Peyer's patch (tissue), 4 donors: ENCODE measurements at regions not wholly inside any gene's neighbourhood (a gene's known extent, or its start where the extent isn't known, plus 50 kb on each side); places are given as distances from the start of the nearest gene placed in this dataset.

ENCODE experiments used
- DNase-seq, 3 donors: peaks; one replicate each; pipeline ENCODE4 v3.0.0-alpha.2; 2017 to 2019
- H3K27ac ChIP-seq, 4 donors: fragments of 200-600 bp; sonication (generic); one replicate each; pipeline ENCODE4 v1.5.1; 2016 to 2019
- H3K27me3 ChIP-seq, 2 donors: fragments of 200-600 bp; sonication (generic); one replicate each; pipeline ENCODE4 v1.5.1; 2019
- H3K36me3 ChIP-seq, 3 donors: fragments of 200-600 bp; sonication (generic); one replicate each; pipeline ENCODE4 v1.5.1; 2016 to 2019
- H3K4me1 ChIP-seq, 4 donors: fragments of 200-600 bp; sonication (generic); one replicate each; pipeline ENCODE4 v1.5.1; 2016 to 2019
- H3K4me3 ChIP-seq, 4 donors: fragments of 200-600 bp; sonication (generic); 1 replicate in 3 of 4; 2 replicates in 1 of 4; pipeline ENCODE4 v1.5.1; 2016 to 2019; ENCODE audit warnings: mild to moderate bottlenecking in 1 of 4
- H3K9me3 ChIP-seq, 4 donors: fragments of 200-600 bp; sonication (generic); one replicate each; pipeline ENCODE4 v1.5.1; 2016 to 2019; ENCODE audit warnings: mild to moderate bottlenecking in 1 of 4
- CTCF ChIP-seq, 6 experiments: fragments of 450-650 bp in 4 of 6; fragments of 200-600 bp in 2 of 6; sonication (generic) in 1 of 6; IDR thresholded peaks; one replicate each; pipeline ENCODE4 v1.5.1; 2017 to 2019; ENCODE audit warnings: antibody characterized with exemption in 6 of 6, mild to moderate bottlenecking in 3 of 6, moderate library complexity in 1 of 6
- POLR2A ChIP-seq, 2 donors: fragments of 450-650 bp; IDR thresholded peaks; one replicate each; pipeline ENCODE4 v1.5.1; 2017; ENCODE audit warnings: antibody characterized with exemption in 2 of 2, mild to moderate bottlenecking in 2 of 2, moderate library complexity in 2 of 2

GRCh38 chr12:58361056-58361455 is 419.7 kb downstream of the ATP23 start:
- no peak for TF ChIP-seq CTCF (IDR thresholded peaks at IDR 0.05)
- no peak for TF ChIP-seq POLR2A (IDR thresholded peaks at IDR 0.05)
- H3K4me1 ChIP-seq: no peaks in the 10 kb centered on the region
- H3K9me3 ChIP-seq: no peaks in the 10 kb centered on the region
- no peak for DNase-seq
- H3K27me3 ChIP-seq: no peaks in the 10 kb centered on the region
- no peaks in the 10 kb centered on the region for H3K36me3 ChIP-seq
- no peak overlapping the region for H3K4me3 ChIP-seq
- H3K27ac ChIP-seq: no peak overlapping the region

- Histone ChIP-seq H3K9me3 (no peaks in the 10 kb centered on the region), H3K4me3 (no peak overlapping the region), H3K27ac (no peak overlapping the region), H3K36me3 (no peaks in the 10 kb centered on the region), H3K4me1 (no peaks in the 10 kb centered on the region), H3K27me3 (no peaks in the 10 kb centered on the region)
- TF ChIP-seq CTCF (IDR thresholded peaks at IDR 0.05): no peak
- no peak for TF ChIP-seq POLR2A (IDR thresholded peaks at IDR 0.05)
- DNase-seq: no peak
These were observed 422.6 kb downstream of the ATP23 start for GRCh38 chr12:58363971-58364370.

- no peaks in the 10 kb centered on the region for H3K9me3 ChIP-seq
- DNase-seq: no peak
- H3K27ac ChIP-seq: no peak overlapping the region
These were observed 423.2 kb downstream of the ATP23 start for GRCh38 chr12:58364389-58365086.

GRCh38 chr12:58365087-58365390 is 423.7 kb downstream of the ATP23 start:
- no peak overlapping the region for H3K27ac ChIP-seq
- no peak overlapping the region for H3K4me3 ChIP-seq
- H3K9me3 ChIP-seq: no peaks in the 10 kb centered on the region
- DNase-seq: no peak
- no peaks in the 10 kb centered on the region for H3K4me1 ChIP-seq
- no peak for TF ChIP-seq POLR2A (IDR thresholded peaks at IDR 0.05)
- no peaks in the 10 kb centered on the region for H3K27me3 ChIP-seq
- H3K36me3 ChIP-seq: no peaks in the 10 kb centered on the region

More at GRCh38 chr12:58364389-58365086, 423.2 kb downstream of the ATP23 start:
- TF ChIP-seq POLR2A (IDR thresholded peaks at IDR 0.05): no peak
- TF ChIP-seq CTCF (IDR thresholded peaks at IDR 0.05): no peak
- Histone ChIP-seq H3K36me3 (no peaks in the 10 kb centered on the region), H3K4me1 (no peaks in the 10 kb centered on the region), H3K27me3 (no peaks in the 10 kb centered on the region), H3K4me3 (no peak overlapping the region)

- DNase-seq: no peak
- no peak overlapping the region for H3K27ac ChIP-seq
These were observed 425.7 kb downstream of the ATP23 start for GRCh38 chr12:58367041-58367440.

GRCh38 chr12:58368001-58368400 is 426.6 kb downstream of the ATP23 start:
- DNase-seq: no peak
- no peaks in the 10 kb centered on the region for H3K27me3 ChIP-seq
- no peak for TF ChIP-seq POLR2A (IDR thresholded peaks at IDR 0.05)
- no peak for TF ChIP-seq CTCF (IDR thresholded peaks at IDR 0.05)
- H3K9me3 ChIP-seq: no peaks in the 10 kb centered on the region
- H3K4me3 ChIP-seq: no peak overlapping the region
- H3K27ac ChIP-seq: no peak overlapping the region
- H3K36me3 ChIP-seq: no peaks in the 10 kb centered on the region
- no peaks in the 10 kb centered on the region for H3K4me1 ChIP-seq

More at GRCh38 chr12:58367041-58367440, 425.7 kb downstream of the ATP23 start:
- no peaks in the 10 kb centered on the region for H3K27me3 ChIP-seq
- H3K4me3 ChIP-seq: no peak overlapping the region
- no peaks in the 10 kb centered on the region for H3K36me3 ChIP-seq
- H3K4me1 ChIP-seq: no peaks in the 10 kb centered on the region
- TF ChIP-seq POLR2A (IDR thresholded peaks at IDR 0.05) (no peak), CTCF (IDR thresholded peaks at IDR 0.05) (no peak)
- no peaks in the 10 kb centered on the region for H3K9me3 ChIP-seq
